NCI-H2196 (cell line): ENCODE measurements at regions not wholly inside any gene's neighbourhood (a gene's known extent, or its start where the extent isn't known, plus 50 kb on each side); places are given as distances from the start of the nearest gene placed in this dataset.
A peak's percentile ranks its signal among the peaks of the same experiment; 100 is the strongest.

ENCODE experiments used
- DNase-seq: peaks from one replicate; lab custom pipeline; 2025; ENCODE audit not compliant: unreplicated experiment; lab: John Stamatoyannopoulos, UW

DNA sequence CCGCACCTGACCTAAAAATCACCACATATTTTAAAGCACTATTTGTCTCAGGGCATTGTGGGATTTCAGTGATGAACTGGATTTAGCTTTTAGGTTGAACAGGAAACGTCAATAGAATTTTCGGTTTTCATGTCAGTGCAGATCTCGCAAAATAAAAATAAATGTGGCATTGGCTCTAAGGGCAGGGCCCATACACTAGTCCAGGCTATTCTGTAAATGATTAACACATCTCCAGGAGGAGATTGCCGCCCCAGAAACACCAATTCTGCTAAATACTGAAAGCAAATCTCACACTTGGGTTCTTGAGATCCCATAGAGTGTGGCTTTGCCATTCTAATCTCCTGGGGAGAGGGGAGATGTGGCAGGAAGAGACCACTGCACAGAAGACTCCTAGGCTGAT, 1494.0 kb upstream of the TMEM132C start:
- DNase-seq = no peak

DNA sequence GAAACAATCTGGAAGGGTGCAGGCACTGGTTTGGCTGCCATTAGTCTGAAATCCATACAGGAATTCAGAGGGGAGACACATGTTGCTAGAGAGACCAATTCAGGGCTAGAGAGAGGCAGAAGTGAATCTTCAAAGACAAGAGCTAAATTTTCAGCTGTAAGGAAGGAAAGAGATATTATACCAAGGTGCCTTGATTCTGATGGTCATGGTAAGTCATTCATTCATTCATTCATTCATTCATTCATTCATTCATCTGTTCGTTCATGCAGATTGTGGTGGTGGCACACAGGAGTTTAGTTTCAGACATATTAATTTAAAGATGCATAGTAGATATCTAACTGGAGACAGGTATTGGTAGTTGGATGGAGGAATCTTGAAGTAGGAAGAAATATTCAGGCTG, 1493.5 kb upstream of the TMEM132C start:
- DNase-seq = no peak

DNA sequence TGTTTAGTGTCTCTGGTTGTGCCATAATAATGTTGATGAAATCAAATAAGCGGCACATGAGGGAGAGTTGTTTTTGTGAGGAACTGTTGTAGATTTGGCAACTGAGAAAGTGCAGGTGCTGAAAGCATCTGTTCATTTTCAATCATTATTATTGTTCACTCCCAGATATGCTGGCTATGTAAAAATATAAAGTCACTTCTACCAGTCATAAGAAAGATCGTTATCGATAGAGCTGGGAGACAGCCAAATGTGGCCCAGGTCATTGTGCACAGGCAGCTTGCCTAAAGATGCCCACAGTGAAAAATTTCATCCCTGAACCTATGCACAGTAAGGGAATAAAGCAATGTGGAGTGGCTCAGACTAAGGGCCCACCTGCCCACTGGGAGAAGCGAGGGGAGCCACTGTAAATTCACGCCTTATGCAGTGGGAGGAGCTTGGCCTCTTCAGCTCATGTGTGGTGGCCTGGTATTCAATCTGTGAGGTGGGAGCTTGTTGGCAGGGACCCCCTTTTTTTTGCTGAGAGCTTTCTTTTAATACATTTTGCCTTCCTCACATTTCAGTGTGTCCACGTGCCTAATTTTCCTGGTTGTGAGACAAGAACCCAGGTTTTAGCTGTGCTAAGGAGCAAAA, 1490.8 kb upstream of the TMEM132C start:
- no peak for DNase-seq

DNA sequence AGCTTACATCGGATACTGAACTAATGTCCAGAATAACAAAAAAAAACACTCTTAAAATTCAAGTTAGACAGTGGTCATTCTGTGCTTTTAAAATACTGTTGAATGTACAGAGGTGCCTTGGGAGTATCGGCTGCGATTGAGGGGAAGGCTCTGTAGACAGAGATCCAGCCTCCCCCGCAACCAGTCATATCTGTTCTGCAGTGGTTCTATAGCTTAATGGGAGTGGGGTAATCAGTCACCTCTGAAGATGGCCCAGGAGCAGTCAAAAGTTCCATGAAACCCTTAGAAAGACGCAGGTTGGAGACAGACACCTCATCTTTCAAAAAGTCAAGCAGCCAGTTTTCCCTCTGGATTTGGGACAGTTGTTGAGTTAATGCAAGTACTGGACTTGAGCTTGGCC, 1486.6 kb upstream of the TMEM132C start:
- no peak for DNase-seq

DNA sequence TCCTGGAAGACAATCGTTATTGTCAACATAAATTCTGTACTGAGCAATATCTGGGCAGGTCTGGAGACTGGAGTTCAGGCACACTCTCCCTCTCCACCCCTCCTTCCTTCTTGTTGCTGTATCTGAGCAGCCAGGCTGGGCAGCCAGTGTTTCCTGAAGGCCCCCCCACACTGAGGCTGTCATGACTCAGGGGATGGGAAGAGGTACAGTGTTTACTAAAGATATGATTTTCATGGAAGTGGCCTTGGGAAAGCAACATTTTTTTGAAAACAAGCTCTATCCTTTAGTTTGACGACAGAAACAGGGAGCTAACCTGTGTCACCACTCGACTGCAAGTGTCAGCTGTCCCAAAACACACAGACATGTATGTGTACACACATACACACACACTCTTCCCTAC, 1485.4 kb upstream of the TMEM132C start:
- no peak for DNase-seq

DNA sequence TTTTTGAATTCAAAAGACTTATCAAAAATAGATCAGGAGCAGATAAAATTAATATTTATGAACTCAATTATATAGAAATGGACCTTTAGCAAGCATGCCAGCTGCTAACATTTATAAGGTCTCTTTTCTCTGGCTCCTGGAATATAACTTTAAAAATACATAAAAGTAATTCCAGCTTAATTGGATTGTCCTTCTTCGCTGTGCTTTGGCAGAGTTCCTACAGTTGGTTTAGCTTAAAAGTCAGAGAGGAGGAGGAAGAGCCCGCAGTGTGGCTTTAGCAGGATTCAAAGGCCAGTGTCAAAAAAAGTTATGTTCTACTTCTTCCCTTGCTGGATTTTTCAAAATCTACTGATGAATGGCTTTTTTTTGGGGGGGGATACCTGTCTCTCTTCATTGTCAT, 1484.9 kb upstream of the TMEM132C start:
- no peak for DNase-seq

DNA sequence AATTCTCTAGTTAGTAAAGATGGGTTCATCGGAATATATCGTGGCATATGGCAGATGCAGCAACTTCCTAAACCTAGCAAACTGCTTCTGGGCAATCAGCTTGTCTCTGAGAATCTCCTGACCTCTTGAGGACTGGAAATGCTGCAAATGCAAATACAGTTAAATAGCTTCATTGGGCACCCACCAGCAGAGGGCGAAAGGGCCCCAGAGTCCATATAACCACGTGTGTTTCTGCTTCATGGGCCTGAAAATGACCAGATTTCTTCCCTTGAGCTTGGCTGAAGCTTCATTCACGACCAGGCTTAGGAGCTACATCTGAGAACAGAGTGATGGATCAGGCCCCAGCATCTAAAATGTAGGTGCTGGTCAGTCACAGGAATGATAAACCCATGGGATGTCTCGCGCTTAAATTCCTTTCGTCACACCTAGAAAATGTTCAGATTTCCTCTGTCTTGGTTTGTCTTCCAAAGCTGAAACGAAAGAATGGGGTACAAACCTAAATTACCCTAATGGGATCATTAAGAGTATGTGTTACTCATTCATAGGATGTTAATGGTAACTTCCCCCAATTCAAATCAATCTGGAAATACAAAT, 1482.5 kb upstream of the TMEM132C start:
- DNase-seq = peak; percentile 24

DNA sequence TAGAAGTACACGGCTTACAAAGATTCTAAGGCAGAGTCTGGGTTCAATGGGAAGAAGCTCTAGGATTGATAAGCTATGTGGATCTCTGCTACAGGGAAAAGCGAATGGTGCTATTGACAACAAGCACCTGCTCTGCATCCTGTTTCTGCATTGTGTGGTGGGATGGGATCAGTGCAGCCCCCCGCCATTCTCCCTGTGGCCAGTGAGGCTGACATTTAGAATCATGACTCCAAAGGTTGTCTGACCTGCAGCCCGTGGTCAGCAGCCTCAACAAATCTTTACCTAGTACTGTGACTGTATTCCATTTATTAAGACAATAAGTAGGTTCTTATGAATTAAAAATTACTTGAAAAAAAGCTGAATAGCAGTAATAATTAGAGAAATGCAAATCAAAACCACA, 1477.0 kb upstream of the TMEM132C start:
- DNase-seq = no peak

DNA sequence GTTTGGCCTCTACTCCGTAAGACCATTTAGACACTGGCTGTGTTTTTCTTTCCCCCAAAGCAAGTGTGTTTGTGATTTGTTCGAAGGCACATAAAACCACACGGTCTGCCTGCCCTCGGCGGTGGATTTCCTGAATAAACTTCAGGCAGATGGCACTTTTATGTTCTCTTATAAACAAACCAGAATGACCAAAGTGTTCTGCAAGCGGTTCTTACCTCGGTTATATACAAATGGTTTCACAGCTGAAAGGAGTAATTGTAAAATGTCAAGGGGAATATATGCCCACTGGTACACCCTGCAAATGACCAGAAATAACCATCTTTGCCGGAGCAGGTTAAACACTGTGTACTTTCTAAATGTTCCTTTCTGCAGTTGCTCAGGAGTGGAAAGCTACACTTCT, 1475.8 kb upstream of the TMEM132C start:
- no peak for DNase-seq

DNA sequence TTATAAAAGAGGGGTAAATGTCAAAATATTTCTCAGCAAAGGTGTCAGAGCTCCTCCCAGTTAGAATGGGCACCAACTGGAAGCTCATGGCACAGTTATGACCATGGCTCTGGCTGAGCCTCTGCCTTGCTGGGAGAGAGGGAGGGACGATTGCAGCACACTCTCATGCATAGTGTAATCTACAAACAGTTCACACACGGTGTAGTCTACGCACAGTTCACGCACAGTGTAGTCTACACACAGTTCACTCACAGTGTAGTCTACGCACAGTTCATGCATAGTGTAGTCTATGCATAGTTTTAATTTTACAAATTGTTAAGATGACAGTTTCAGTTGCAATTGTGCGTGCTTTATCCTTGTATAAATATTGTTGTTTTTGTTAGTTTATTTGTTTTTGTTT, 1474.6 kb upstream of the TMEM132C start:
- DNase-seq = no peak

DNA sequence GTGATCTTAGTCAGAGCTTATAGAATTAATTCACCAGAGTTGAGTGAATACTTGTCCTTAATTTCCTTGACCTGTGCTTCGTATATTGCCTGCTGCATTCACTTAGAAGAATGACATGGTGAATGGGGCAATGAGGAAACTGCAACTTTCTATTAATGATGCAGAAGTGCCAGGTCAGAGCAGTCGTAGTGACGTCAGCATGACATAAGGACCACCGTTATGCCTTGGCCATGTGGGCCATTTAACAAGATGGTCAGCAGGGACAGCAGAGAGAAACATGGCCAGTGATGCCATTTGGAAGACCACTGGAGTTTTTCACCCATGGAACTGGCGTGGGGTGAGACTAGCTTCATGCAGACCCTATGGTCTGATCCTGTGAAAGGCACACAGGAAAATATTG, 1469.4 kb upstream of the TMEM132C start:
- DNase-seq = no peak

DNA sequence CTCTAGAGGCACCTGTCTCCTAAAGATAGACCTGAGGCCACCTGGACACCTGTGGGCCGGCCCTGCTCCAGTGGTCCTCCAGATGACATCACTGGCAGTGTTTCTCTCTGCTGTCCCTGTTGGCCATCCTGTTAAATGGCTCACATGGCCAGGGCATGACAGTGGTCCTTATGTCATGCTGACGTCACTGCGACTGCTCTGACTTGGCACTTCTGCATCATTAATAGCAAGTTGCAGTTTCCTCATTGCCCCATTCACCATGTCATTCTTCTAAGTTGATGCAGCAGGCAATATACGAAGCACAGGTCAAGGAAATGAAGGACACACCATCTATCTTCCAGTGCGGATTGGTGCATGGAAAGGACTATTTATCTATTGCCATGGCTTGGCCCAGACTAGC, 1468.5 kb upstream of the TMEM132C start:
- no peak for DNase-seq

DNA sequence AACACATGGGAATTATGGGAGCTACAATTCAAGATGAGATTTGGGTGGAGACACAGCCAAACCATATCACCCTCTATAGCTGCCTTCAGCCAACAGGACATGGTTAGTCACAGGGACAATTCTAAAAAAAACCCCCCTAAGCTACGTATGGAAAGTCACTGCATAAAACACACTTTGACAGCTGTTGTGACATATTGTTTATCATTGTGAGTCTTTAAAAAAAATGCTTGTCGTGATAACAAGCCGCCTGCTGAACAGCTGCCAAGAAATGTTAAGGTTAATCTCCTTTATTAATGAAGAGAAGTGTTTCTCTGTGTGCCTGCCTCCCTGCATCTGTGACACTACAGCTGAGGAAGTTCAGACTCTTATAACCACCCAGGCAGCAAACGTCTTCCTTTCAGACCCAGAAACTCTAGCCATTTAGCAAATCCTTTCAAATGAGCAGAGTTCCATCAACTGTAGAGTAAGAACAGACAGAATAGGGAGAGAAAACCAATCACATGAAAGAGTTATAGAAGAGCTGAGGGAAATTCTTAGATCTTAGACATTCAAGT, 1459.6 kb upstream of the TMEM132C start:
- no peak for DNase-seq

DNA sequence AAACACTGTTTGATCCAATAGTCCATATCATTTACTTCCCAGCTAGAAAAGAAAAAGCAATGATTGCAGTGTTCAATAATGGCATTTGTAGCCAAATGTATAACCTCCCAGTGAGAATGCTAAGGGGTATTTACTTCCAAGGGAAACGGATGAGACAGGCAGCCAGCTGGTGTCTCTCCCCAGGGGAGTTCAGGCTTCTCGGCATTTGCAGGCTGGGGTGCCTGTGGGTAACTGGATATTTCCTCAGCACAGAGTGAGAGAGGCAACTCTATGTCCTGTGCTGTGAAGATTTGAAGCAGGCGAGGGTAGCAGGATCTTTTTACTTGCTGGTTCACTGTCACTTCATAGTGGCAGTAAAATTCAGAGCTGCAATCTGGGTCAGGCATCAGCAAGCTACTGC, 1455.6 kb upstream of the TMEM132C start:
- DNase-seq = no peak

DNA sequence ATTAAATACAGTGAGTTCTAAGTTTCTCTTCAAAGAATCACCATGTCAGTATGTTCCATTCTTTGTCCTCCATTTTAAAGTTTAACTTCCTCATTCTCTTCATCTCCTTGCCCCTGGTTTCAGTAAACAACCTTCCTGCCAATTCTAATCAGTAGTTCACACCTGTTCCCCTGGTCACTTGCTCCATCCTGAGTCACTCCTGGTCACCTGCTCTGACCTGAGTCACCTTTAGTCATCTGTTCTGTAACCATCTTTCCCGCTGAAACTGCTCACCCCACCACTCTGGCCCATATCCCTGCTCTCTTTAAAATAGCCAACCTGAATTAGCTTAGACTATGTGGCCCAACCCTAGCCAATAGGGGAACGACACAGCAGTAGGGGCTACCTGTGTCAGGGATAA, 1447.4 kb upstream of the TMEM132C start:
- DNase-seq = no peak

DNA sequence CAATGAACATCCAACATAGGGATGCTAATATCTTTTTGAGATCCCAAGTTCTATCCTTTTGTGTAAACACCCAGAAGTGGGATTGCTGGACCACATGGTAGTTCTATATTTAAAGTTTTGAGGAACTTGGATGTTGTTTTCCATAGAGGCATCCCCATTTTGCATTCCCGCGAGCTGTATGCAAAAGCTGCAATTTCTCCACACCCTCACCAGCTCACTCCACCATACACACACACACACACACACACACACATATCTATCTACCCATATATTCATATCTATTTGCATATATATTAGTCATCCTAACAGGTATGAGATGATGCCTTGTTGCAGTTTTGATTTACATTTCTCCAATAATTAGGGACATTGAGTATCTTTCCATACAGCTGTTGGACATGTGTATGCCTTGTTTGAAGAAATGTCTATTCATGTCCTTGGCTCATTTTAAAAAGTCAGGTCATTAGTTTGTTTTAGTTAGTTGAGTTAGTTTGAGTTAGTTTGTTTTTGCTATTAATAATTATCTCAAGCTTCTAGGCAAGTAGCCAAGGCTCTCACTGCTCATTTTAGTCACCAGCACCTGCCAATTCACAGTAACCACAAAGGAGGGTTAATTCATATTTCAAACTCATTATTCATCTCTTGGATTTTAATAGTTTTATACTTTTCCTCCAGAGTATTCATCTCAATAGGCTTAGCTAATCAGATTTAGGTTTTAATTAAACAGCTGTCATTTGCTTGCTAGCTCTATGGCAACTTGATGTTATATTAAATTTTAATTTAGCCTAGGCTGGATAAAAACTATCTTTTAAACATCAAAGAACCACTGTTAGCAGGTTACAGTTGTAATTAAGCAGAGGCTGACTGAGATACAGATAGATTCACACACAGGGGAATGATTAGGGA, 1435.9 kb upstream of the TMEM132C start:
- no peak for DNase-seq

DNA sequence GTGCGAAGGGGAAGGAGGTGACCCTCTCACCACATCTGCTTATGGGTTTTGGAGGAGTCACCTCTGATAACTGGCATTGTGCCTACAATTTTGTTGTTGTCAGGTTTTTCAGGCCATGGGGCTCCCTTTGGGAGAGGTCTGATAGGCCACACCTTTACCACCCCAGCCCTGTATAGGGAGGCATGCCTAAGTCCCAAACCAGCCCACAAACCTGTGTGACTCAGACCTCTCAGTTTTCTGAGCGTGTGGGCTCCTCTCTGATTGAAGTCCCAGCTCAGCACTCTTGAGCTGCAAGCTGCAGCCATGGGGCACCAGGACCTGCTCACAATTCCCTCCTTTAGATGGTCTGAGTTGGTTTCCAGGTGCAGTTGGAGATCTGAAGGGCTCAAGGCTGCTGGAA, 1429.3 kb upstream of the TMEM132C start:
- no peak for DNase-seq

DNA sequence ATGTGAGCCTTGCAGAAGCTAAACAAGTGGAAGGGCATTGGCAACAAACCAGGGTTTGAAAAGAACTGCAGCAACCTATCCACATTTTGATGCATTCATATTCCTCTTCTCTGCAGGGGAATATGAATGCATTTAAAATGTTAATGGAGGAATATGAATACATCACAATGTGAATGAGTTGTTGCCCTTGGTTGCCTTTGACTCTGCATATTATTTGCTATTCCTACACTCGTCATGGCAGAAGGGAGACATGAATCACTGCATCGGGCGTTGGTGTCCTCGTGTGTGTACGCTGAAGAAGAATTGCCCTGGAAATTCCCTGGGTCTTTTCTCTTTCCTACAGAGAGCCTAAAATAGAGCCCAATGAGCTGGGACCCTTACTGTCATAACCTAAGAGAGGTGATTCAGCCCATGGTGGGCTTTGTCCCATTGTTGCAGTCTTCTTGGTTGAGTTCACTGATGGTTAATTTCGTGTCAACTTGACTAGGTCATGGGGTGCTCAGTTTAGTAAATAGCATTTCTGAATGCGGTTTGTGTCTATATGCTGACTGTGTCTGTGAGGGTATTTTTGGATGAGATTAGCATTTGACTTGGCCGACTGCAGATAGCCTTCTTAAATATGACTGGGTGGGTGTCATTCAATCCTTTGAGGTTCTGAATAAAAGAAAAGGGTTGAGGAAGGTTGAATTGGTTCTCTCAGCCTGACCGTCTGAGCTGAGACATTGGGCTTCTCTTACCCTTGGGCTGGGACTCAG, 1422.9 kb upstream of the TMEM132C start:
- DNase-seq = no peak

DNA sequence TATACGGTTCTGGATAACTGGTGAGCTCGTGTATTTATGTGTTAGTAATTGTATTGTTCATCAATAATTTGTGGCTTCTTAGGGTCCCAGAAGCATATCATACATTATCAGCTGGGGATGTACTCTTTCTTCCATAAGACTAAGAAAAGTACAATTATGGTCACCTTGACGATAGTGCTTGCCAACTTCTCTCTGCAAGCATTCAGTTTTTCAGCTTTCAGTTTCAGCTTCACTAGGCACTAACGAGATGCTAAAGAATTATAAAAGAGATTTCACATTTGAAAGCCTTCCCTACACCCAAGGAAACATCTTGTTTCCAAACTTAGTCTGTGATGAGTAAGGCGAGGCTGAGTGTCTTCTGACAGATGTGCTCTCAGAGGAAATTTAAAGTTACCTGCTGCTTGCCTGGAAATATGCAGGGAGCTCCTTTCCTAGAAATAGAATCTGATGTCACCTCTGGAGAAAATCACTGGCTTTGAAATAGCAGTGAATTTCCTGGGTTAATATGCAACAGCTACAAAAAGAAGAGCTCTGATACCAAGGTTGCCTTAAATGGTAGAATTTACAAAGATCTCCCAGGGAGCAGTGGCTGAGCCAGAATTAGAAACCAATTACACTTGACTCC, 1419.9 kb upstream of the TMEM132C start:
- DNase-seq = no peak

DNA sequence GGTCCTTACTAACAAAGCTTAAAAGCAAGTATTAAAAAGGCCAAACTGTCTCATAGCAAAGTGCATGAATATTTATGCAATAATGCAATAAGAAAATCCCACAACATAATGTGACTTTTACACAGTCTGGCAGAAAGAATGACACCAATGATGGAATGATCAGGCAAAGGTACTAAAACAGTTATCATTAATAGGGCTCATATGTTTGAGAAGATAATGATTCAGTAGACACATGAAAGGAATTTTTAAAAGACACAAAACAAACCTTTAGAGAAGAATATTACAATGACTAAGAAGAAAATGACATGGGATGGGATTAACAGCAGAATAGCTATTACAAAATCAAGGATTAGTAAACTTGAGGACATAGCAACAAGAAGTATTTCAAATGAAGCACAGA, 1411.2 kb upstream of the TMEM132C start:
- no peak for DNase-seq

DNA sequence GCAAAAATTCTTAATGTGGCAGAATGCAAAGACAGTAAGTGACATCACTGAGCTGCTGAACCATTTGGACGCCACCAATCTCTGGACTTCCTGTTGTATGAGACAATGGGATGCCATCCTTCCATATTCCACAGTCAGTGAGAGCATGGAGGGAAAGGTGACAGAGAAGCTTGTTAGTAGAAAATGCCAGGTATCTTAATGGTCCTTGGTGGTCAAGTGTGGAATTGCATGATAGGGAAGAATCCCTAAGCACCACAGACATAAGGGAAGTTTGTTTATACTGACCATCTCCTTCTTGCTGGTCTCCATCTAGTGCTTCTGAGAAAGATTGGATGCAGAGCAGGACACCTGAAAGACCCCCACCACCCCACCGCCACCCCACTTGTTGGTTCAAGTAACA, 1410.0 kb upstream of the TMEM132C start:
- no peak for DNase-seq
